K562 (cell line): ENCODE measurements at regions not wholly inside any gene's neighbourhood (a gene's known extent, or its start where the extent isn't known, plus 50 kb on each side); places are given as distances from the start of the nearest gene placed in this dataset.

ENCODE experiments used
- ATAC-seq: fragments of 200-7000 bp; cut with Tn5 transposase; 3 replicates; pipeline ENCODE4 v1.9.1; 2020; ENCODE audit warnings: moderate library complexity
- BruUV-seq: library from RNA; stranded (reverse); fragments of 400-500 nt; replicated peaks from 2 replicates; lab custom pipeline; 2021; lab: Mats Ljungman, UMichigan
- CTCF ChIA-PET: fragments of 300-600 bp; formaldehyde crosslinking; extraction: SDS; loops from one replicate; lab custom pipeline; 2021; ENCODE audit warnings: low intra/inter-chr PET ratio; lab: Yijun Ruan, JAX
- POLR2A ChIA-PET: fragments of 300-600, 350-650 bp; sonication (Branson Sonifier 250); formaldehyde crosslinking; extraction: SDS; loops from one replicate; lab custom pipeline; 2021; ENCODE audit warnings: antibody characterized with exemption, inconsistent platforms; lab: Yijun Ruan, JAX
- DNase-seq, 4 experiments: peaks; one replicate each; pipeline versions ENCODE4 v3.0.0 to v3.0.0-alpha.2; 2011 to 2018; ENCODE audit warnings: low spot score in 3 of 4, mixed read lengths in 3 of 4; ENCODE audit errors: extremely low read depth in 1 of 4
- FAIRE-seq: peaks from 2 replicates; lab custom pipeline; 2011; peaks lifted over from hg19 to GRCh38; lab: Jason Lieb, UNC
- H2AFZ ChIP-seq: 2 replicates; pipeline ENCODE4 v1.6.0; 2011; ENCODE audit warnings: low read depth, low read length, control low read depth, inconsistent platforms
- H3K27ac ChIP-seq: fragments of 200-600 bp; 3 replicates; pipeline ENCODE4 v1.8.0; 2011; ENCODE audit warnings: low read depth, mild to moderate bottlenecking, control low read depth, inconsistent platforms, low read length, moderate library complexity, mixed read lengths; ENCODE audit errors: extremely low read depth
- H3K27me3 ChIP-seq, 2 experiments: fragments of 300-600 bp in 1 of 2; 2 replicates in 1 of 2; 3 replicates in 1 of 2; pipeline versions ENCODE4 v1.6.0 to v1.8.0; 2011; ENCODE audit warnings: inconsistent platforms in 2 of 2, low read length in 2 of 2, mild to moderate bottlenecking in 1 of 2, mixed read lengths in 1 of 2, moderate library complexity in 1 of 2; ENCODE audit not compliant: control insufficient read depth in 2 of 2, insufficient read depth in 2 of 2
- H3K36me3 ChIP-seq: fragments of 300-600 bp; 3 replicates; pipeline ENCODE4 v1.8.0; 2011; ENCODE audit warnings: mild to moderate bottlenecking, low read length, inconsistent platforms; ENCODE audit not compliant: control insufficient read depth, insufficient read depth
- H3K4me1 ChIP-seq, 2 experiments: fragments of 200-600 bp in 1 of 2; replicated peaks in 1 of 2; 2 replicates in 1 of 2; 3 replicates in 1 of 2; pipeline versions ENCODE4 v1.5.1 to v1.8.0; 2011; ENCODE audit warnings: inconsistent platforms in 2 of 2, low read length in 2 of 2, mild to moderate bottlenecking in 1 of 2, mixed read lengths in 1 of 2, moderate library complexity in 1 of 2; ENCODE audit not compliant: control insufficient read depth in 2 of 2, insufficient read depth in 2 of 2
- H3K4me2 ChIP-seq: 2 replicates; pipeline ENCODE4 v1.6.1; 2011; ENCODE audit warnings: low read length, control low read depth, inconsistent platforms, mixed read lengths; ENCODE audit not compliant: insufficient read depth
- H3K4me3 ChIP-seq: fragments of 200-600 bp; sonication (generic), shearing (Covaris generic); 2 replicates; pipeline ENCODE4 v1.5.1; 2016; ENCODE audit warnings: control low read depth, inconsistent platforms
- H3K79me2 ChIP-seq: fragments of 200-600 bp; 3 replicates; pipeline ENCODE4 v1.8.0; 2011; ENCODE audit warnings: low read length, inconsistent platforms; ENCODE audit not compliant: control insufficient read depth, insufficient read depth
- H3K9ac ChIP-seq, 2 experiments: 2 replicates each; pipeline versions ENCODE4 v1.6.0 to v1.6.1; 2011; ENCODE audit warnings: low read depth in 2 of 2, low read length in 2 of 2, control low read depth in 1 of 2, inconsistent platforms in 1 of 2, mild to moderate bottlenecking in 1 of 2, mixed read lengths in 1 of 2; ENCODE audit not compliant: insufficient read depth in 1 of 2
- H3K9me1 ChIP-seq: one replicate; pipeline ENCODE4 v1.6.0; 2011; ENCODE audit warnings: inconsistent platforms, mild to moderate bottlenecking, low read length, moderate library complexity; ENCODE audit not compliant: control insufficient read depth, insufficient read depth
- H3K9me3 ChIP-seq: replicated peaks from 2 replicates; pipeline ENCODE4 v1.5.1; 2011; ENCODE audit warnings: low read depth, low read length, inconsistent platforms; ENCODE audit not compliant: control insufficient read depth, insufficient read depth
- H4K20me1 ChIP-seq: replicated peaks from 2 replicates; pipeline ENCODE4 v1.6.1; 2011; ENCODE audit warnings: low read length, inconsistent platforms, mixed read lengths; ENCODE audit not compliant: control insufficient read depth, insufficient read depth
- CXXC5 ChIP-seq: fragments of 250-450 bp; sonication (Bioruptor Pico); IDR thresholded peaks from 2 replicates; pipeline ENCODE4 v1.8.0; 2022; ENCODE audit warnings: inconsistent platforms, mild to moderate bottlenecking, moderate library complexity
- DDX20 ChIP-seq: fragments of 450-650 bp; IDR thresholded peaks from 2 replicates; pipeline ENCODE4 v1.6.1; 2016; ENCODE audit warnings: missing genetic modification characterization, low read depth, mild to moderate bottlenecking, missing compliant biosample characterization, moderate library complexity
- EP300 ChIP-seq: IDR thresholded peaks from 2 replicates; pipeline ENCODE4 v1.6.1; 2012; ENCODE audit warnings: low read length, improper control_type of control experiment
- FOXP1 ChIP-seq: sonication (generic); formaldehyde crosslinking; IDR thresholded peaks from 2 replicates; pipeline ENCODE4 v1.8.0; 2022; ENCODE audit warnings: mild to moderate bottlenecking, missing genetic modification reagents
- HDAC6 ChIP-seq: IDR thresholded peaks from 2 replicates; pipeline ENCODE4 v1.6.1; 2012; ENCODE audit warnings: low read depth, mild to moderate bottlenecking, control low read depth, inconsistent platforms, low read length, moderate library complexity
- HNRNPK ChIP-seq: fragments of 200-400 bp; formaldehyde crosslinking; IDR thresholded peaks from one replicate; pipeline ENCODE4 v1.6.1; 2018; ENCODE audit warnings: mild to moderate bottlenecking, low read depth, low read length; ENCODE audit not compliant: poor library complexity, severe bottlenecking
- POLR2AphosphoS2 ChIP-seq: IDR thresholded peaks from 2 replicates; pipeline ENCODE4 v1.6.1; 2012; ENCODE audit warnings: low read length, improper control_type of control experiment
- SIN3B ChIP-seq: fragments of 450-650 bp; IDR thresholded peaks from 2 replicates; pipeline ENCODE4 v1.6.1; 2017; ENCODE audit warnings: low read depth, mild to moderate bottlenecking, moderate library complexity
- ZC3H11A ChIP-seq: IDR thresholded peaks from 2 replicates; pipeline ENCODE4 v1.6.1; 2012; ENCODE audit warnings: low read depth, low read length, improper control_type of control experiment
- ZFPM2 ChIP-seq: fragments of 250-450 bp; sonication (Bioruptor Pico); IDR thresholded peaks from 2 replicates; pipeline ENCODE4 v1.5.1; 2022; ENCODE audit warnings: mild to moderate bottlenecking
- ZNF274 ChIP-seq: IDR thresholded peaks from 2 replicates; pipeline ENCODE4 v1.6.1; 2011; ENCODE audit warnings: low read depth, mild to moderate bottlenecking, low read length, moderate library complexity, borderline replicate concordance
- ZNF551 ChIP-seq: fragments of 250-450 bp; sonication (Bioruptor Pico); IDR thresholded peaks from 2 replicates; pipeline ENCODE4 v1.5.0; 2021; ENCODE audit warnings: mild to moderate bottlenecking, moderate library complexity
- ZNF830 ChIP-seq: fragments of 250-450 bp; sonication (Bioruptor Pico); IDR thresholded peaks from 2 replicates; pipeline ENCODE4 v1.5.0; 2021; ENCODE audit warnings: mild to moderate bottlenecking
- WGBS: fragments of 100-300 bp; shearing (Covaris generic); methylation state at CpG from one replicate; pipeline ENCODE4 v1.1.6; 2016; ENCODE audit warnings: low coverage, mixed read lengths; ENCODE audit not compliant: insufficient coverage; ENCODE audit errors: missing lambda C conversion rate; 5-methylcytosine and 5-hydroxymethylcytosine counted together
- in situ Hi-C: fragments of 300-500 bp; cut with MboI; formaldehyde crosslinking; loops from 4 replicates; pipeline ENCODE4 v1.15.0; 2018; ENCODE audit warnings: inconsistent platforms, mixed read lengths
- intact Hi-C: fragments of 100-400 bp; cut with micrococcal nuclease; formaldehyde crosslinking; loops from 2 replicates; pipeline ENCODE4 v1.14.2; 2022
- TF ChIP-seq, protein P1 (sequence below): fragments of 250-450 bp; sonication (Bioruptor Pico); IDR thresholded peaks from 2 replicates; pipeline ENCODE4 v1.8.0; 2021; ENCODE audit warnings: moderate library complexity, mild to moderate bottlenecking, inconsistent platforms
- TF ChIP-seq, protein P2 (sequence below): fragments of 250-450 bp; sonication (Bioruptor Pico); IDR thresholded peaks from 2 replicates; pipeline ENCODE4 v1.8.0; 2022; ENCODE audit warnings: moderate library complexity, mild to moderate bottlenecking, inconsistent platforms

DNA sequence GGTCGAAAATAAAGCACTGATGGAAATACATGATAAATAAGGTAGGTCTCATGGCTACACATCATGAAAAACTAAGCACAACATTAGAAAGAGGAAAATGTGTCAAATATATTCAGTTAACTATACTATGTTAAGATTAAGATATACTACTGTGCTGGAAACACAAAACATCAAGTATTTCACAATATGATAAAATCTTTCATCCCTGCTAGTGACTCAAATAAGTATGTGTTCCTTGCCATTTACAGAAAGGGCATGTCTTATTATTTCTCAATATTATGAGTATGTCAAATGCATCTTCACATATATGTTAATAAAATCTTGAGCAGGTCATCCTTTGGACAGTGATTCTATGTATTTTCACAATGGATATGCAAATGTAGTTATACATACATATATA lies 1260.1 kb upstream of the ADGRL2 start:
- 0% methylated on average over 1 of the region's 1 CpG for WGBS
- intact Hi-C loops, result no loop called here

GRCh38 chr1:80540149-80540548 lies 1260.6 kb upstream of the ADGRL2 start:
- H3K36me3 ChIP-seq, result no peaks in the 10 kb centered on the region
- intact Hi-C loops (no loop called here), in situ Hi-C loops (no loop called here)
- WGBS, result 0% methylated on average over 1 of the region's 1 CpG
- H3K79me2 ChIP-seq, result no peaks in the 10 kb centered on the region
- no peaks in the 10 kb centered on the region for H3K27me3 ChIP-seq
- no peak overlapping the region for H2AFZ ChIP-seq
- H3K4me1 ChIP-seq, result no peaks in the 10 kb centered on the region
- H3K4me2 ChIP-seq, result no peak overlapping the region
- DNase-seq (no peak), FAIRE-seq (no peak), ATAC-seq (no peak)
- POLR2A ChIA-PET, result no interaction called here
- no peak overlapping the region for H3K4me3 ChIP-seq
- no peaks in the 10 kb centered on the region for H4K20me1 ChIP-seq
- H3K27ac ChIP-seq, result no peak overlapping the region
- no peak overlapping the region for H3K9ac ChIP-seq
- TF ChIP-seq DDX20 (tag) (no peak), ZC3H11A (no peak), ZFPM2 (no peak), FOXP1 (CRISPR knock-in tag) (no peak), CXXC5 (no peak), SIN3B (no peak)
- TF ChIP-seq, protein P1, sequence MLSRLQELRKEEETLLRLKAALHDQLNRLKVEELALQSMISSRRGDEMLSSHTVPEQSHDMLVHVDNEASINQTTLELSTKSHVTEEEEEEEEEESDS (CRISPR knock-in tag), result no peak
- CTCF ChIA-PET, result no interaction called here
- BruUV-seq, result no TSS peak
- no peaks in the 10 kb centered on the region for H3K9me1 ChIP-seq
- no peaks in the 10 kb centered on the region; the same call in 1 of the 2 replicates for H3K9me3 ChIP-seq

More for the DNA sequence above, 1260.1 kb upstream of the ADGRL2 start:
- FAIRE-seq (no peak), DNase-seq (no peak), ATAC-seq (no peak)
- Histone ChIP-seq H4K20me1 (no peaks in the 10 kb centered on the region), H3K9me1 (no peaks in the 10 kb centered on the region), H3K9me3 (no peaks in the 10 kb centered on the region; the same call in 1 of the 2 replicates), H3K9ac (no peak overlapping the region), H3K79me2 (no peaks in the 10 kb centered on the region), H3K4me1 (no peaks in the 10 kb centered on the region), H3K36me3 (no peaks in the 10 kb centered on the region), H3K4me3 (no peak overlapping the region), H3K4me2 (no peak overlapping the region), H3K27ac (no peak overlapping the region), H2AFZ (no peak overlapping the region), H3K27me3 (no peaks in the 10 kb centered on the region)
- no TSS peak for BruUV-seq
- TF ChIP-seq POLR2AphosphoS2, result no peak
- no peak for TF ChIP-seq ZNF551 (CRISPR knock-in tag)
- TF ChIP-seq HDAC6, result no peak
- no peak for TF ChIP-seq ZNF274
- no peak for TF ChIP-seq EP300
- TF ChIP-seq HNRNPK, result no peak
- no peak for TF ChIP-seq ZNF830 (CRISPR knock-in tag)
- TF ChIP-seq, protein P2, sequence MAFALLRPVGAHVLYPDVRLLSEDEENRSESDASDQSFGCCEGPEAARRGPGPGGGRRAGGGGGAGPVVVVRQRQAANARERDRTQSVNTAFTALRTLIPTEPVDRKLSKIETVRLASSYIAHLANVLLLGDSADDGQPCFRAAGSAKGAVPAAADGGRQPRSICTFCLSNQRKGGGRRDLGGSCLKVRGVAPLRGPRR, result no peak
- in situ Hi-C loops, result no loop called here
- ChIA-PET POLR2A (no interaction called here), CTCF (no interaction called here)
